C4-2B (cell line): ENCODE measurements at regions not wholly inside any gene's neighbourhood (a gene's known extent, or its start where the extent isn't known, plus 50 kb on each side); places are given as distances from the start of the nearest gene placed in this dataset.

Experiments used
- CTCF ChIP-seq: fragments of 450-650 bp; conservative IDR thresholded peaks from 2 replicates; pipeline ENCODE4 v1.5.1; 2017; ENCODE audit warnings: mild to moderate bottlenecking
- ZFX ChIP-seq: fragments of 450-650 bp; IDR thresholded peaks from 2 replicates; pipeline ENCODE4 v1.6.1; 2017

DNA sequence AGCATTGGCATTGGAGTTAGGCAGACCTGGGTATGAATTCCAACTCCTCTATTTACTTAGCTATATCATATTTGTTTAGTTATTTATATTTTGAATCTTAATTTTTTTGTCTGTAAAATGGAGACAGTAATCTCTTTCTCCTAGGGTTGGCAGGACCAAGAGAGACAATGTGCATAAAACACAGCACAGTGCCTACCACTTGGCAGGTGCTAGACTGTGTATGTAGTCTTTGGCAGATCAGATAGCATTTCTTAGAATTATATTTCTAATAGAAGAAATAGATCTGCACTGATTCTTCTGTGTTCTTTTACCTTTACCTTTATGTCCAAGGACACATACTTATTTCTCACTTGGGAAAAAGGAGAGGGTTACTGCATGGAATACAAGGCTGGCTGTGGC lies 177.2 kb downstream of the GIPC2 start:
- TF ChIP-seq CTCF, result no peak
- no peak for TF ChIP-seq ZFX
